HG03025 (cell line): ENCODE measurements at regions not wholly inside any gene's neighbourhood (a gene's known extent, or its start where the extent isn't known, plus 50 kb on each side); places are given as distances from the start of the nearest gene placed in this dataset.
"Not testable (repeated sequence)": the region's sequence is repeated elsewhere in the genome, so short reads cannot be mapped to it uniquely, and the experiment has no call there.

Source experiments
- ATAC-seq: cut with Tn5 transposase; IDR thresholded peaks from one replicate; pipeline ENCODE4 v1.9.1; 2021; ENCODE audit warnings: mild to moderate bottlenecking, moderate library complexity; ENCODE audit not compliant: unreplicated experiment, low FRiP score

GRCh38 chr4:115562506-115562905 lies 449.1 kb upstream of the NDST4 start:
- no peak for ATAC-seq

DNA sequence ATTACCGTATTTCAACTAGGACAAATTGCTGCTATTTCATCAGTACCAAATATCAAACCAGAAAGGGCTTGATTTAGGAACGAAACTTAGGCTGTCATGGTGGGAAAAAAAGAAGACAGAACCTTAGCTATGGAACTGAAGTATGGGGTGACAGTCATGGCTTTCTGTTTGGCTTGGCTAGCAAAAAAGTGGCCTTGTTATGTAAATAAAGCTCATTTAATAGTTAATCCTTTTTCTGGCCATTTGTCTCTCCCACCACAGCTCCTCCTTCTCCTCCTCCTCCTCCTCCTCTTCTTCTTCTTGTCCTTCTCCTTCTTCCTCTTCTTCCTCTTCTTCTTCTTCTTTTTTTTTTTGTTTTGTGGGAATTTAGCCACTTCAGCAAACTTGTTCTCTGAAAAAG lies 434.7 kb upstream of the NDST4 start:
- no peak for ATAC-seq

DNA sequence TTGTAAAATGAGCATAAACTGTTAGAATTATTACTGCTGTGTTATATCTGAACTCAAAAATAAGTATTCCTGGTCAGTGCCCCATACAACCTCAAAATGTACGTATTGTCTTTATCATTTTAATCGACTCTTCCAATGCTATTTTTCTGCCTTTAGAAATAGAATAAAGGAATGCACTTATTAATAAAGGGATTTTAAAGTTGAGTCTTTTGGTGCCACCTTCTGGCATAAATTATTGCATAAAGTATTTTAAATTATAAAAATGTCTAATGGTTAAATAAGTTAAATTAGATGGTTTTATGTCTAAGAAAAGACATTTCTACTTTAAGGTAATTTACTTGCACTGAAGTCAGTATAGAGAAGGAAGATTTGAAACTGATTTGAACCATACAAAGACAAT lies 424.0 kb upstream of the NDST4 start:
- no peak for ATAC-seq

GRCh38 chr4:115529126-115529525 lies 415.7 kb upstream of the NDST4 start:
- no peak for ATAC-seq

- ATAC-seq: not testable (repeated sequence)
Observed at GRCh38 chr4:115519476-115519875, 406.1 kb upstream of the NDST4 start.

GRCh38 chr4:115515772-115516171 lies 402.4 kb upstream of the NDST4 start:
- peak; percentile 99 for ATAC-seq

DNA sequence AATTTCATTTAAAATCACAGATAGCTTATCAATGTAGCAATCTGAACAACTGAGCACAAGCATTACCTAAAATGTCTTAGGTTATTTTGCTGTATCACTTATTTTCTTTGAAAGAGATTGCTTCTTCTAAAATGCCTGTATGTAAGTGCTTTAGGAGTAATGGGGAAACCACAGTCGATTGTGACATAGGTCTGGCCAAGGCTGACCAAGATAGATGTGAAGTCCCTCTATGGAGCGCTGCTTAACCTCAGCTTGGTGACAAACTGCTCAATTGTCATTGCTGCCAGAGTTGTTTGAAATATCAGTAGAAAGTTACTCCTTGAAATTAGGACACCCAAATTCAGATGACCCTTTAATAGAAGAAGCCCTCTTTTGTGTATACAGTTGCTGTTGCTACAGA lies 401.9 kb upstream of the NDST4 start:
- ATAC-seq: no peak

DNA sequence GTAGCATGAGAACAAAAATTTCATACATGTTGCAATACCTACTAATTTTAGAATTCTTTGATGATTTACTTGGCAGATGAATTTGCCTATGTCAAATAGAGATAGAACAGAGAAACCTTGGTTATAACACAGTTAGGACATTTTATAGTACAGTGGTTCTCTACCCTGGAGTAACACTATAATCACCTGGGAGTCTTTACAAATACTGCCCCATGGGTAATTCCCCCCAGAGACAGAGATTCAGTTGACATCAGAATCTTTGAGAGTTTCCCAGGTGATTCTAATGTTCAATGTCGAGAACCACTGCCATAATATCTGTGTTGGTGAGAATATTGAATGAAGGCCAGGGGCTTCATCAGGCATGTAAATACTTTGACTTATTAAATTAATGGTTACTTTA lies 401.3 kb upstream of the NDST4 start:
- ATAC-seq: no peak

DNA sequence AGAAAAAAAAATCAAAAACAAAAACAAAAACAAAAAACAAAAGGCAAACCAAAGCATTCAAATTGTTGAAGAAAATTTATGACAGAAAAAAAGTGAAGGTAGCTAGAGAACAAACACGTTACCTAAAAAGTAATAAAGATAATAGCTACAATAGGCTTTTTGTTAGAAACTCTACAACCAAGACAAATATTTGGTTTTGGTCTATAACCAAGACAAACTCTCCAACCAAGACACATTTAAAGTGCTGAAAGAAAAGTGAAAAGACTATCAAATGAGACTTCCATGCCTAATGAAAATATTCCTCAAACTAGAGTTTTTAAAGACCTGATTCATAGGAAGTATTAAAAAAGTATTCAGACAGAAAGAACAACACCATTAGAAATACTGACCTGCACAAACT lies 391.9 kb upstream of the NDST4 start:
- no peak for ATAC-seq

- no peak for ATAC-seq
Observed at GRCh38 chr4:115501656-115502055, 388.2 kb upstream of the NDST4 start.

GRCh38 chr4:115493770-115494169 lies 380.4 kb upstream of the NDST4 start:
- ATAC-seq: not testable (repeated sequence)

DNA sequence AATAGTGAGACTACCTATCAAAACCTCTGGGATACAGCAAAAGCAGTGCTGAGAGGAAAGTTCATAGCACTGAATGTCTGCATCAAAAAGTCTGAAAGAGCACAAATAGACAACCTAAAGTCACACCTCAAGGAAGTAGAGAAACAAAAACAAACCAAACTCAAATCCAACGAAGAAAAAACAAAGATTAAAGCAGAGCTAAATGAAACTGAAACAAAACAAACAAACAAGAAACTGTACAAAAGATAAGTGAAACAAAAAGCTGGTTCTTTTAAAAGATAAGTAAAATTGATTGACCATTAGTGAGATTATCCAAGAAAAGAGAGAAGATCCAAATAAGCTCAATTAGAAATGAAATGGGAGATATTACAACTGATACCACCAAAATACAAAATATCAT lies 378.3 kb upstream of the NDST4 start:
- ATAC-seq: no peak

DNA sequence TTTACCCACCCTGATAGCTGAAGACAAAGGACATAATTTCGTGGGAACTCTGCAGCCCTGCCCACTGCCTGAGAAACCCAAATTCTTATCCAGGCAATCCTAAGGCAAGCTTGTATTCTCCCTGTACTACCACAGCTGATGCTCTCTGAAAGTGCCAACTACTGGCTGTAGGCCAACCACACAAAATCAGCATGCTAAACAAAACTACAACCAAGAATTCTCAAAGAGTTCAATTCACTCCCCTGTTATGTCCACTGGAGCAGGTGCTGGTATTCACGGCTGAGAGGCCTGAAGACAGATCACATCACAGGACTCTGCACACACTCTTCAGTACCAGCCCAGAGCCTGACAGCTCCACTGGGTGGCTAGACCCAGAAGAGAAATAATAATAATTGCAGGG lies 375.9 kb upstream of the NDST4 start:
- ATAC-seq: no peak

GRCh38 chr4:115485402-115485801 lies 372.0 kb upstream of the NDST4 start:
- no peak for ATAC-seq

GRCh38 chr4:115484479-115484878 lies 371.1 kb upstream of the NDST4 start:
- ATAC-seq: no peak

- no peak for ATAC-seq
Observed at GRCh38 chr4:115470763-115471162, 357.3 kb upstream of the NDST4 start.

GRCh38 chr4:115459301-115459700 lies 345.9 kb upstream of the NDST4 start:
- ATAC-seq: not testable (repeated sequence)

DNA sequence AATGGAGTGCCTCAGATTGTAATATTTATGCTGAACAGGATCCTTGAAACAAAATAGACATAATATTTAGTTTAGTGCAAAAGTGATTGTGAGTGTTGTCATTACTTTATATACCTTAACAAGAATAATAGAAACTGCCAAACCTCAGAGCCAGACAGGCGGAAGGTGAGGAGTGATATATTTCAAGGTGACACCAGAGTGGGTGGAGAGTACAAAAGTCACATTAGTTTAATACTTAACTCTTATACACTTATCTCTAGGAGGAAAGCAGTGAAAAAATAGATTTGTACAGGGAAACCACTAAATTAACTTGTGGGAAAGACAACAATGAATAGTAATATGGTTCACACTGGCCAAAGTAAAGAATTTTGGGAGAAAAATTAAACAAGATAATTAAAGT lies 342.8 kb upstream of the NDST4 start:
- no peak for ATAC-seq

DNA sequence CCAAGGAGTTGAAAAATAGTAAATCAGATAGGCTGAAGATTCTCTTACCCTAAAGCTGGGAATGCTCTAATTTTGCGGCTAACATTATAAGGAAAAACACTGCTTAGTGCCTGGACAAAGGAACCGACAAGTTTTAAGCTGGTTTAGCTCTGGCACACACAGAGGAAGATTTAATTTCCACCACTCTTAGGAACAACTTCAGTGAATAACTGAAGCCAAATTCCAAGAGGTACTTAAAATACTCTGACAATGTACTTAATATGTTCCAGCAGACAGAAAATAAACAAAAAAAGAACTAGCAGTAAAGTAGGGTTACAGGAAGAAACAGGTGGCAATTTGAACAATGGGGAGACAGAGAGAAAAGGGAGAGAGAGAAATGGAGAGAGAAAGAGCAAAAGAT lies 340.8 kb upstream of the NDST4 start:
- ATAC-seq: no peak

GRCh38 chr4:115453416-115453815 lies 340.0 kb upstream of the NDST4 start:
- no peak for ATAC-seq

- ATAC-seq: not testable (repeated sequence)
Observed at GRCh38 chr4:115452229-115452628, 338.8 kb upstream of the NDST4 start.

DNA sequence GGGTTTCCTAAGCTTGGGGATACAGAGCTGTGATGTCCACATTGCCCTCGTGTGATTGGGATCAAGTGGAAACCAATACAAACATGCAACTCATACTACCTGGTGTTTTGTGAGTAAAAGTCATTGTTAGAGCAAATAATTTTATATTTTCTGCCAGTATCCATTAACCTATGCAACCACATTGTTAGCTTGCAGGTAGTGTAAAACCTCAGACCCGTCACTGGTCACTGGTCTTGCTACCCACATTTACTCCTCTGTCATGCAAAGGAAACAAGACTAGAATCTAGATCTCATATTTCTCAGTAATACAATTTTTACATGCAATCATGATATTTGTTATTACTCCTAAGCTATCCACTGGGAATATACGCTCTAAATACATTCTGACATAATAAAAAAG lies 324.3 kb upstream of the NDST4 start:
- no peak for ATAC-seq

- no peak for ATAC-seq
Observed at GRCh38 chr4:115433491-115433890, 320.1 kb upstream of the NDST4 start.
